NCI-H2196 (cell line): ENCODE measurements at regions not wholly inside any gene's neighbourhood (a gene's known extent, or its start where the extent isn't known, plus 50 kb on each side); places are given as distances from the start of the nearest gene placed in this dataset.

Experiments
- DNase-seq: peaks from one replicate; lab custom pipeline; 2025; ENCODE audit not compliant: unreplicated experiment; lab: John Stamatoyannopoulos, UW

DNA sequence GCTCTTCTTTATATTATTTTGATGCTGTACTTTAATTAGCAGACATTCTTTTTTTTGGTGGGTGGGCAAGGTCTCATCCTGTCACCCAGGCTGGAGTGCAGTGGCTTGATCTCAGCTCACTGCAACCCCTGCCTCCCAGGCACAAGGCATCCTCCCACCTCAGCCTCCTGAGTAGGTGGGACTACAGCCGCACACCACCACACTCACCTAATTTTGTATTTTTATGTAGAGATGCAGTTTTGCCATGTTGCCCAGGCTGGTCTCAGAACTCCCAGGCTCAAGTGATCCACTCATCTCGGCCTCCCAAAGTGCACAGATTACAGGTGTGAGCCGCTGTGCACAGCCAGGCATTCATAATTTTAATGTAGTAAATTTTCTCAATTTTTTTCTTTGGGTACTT, 608.1 kb downstream of the ZNF385D start:
- DNase-seq = no peak

DNA sequence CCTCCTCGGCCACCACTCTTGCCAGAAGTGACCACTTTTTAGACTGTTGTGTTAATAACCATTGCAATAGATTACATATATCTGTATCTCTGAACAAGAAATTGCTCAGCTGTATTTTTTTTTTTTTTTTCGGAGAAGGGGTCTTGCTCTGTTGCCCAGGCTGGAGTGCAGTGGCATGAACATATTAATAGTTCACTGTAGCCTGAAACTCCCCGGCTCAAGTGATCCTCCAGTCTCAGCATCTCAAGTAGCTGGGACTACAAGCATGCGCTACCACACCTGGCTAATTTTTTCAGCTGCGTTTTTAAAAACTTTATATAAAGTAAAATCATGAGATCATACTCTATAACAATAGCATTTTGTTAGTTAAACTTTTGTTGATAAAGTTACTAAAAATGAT, 609.0 kb downstream of the ZNF385D start:
- no peak for DNase-seq

DNA sequence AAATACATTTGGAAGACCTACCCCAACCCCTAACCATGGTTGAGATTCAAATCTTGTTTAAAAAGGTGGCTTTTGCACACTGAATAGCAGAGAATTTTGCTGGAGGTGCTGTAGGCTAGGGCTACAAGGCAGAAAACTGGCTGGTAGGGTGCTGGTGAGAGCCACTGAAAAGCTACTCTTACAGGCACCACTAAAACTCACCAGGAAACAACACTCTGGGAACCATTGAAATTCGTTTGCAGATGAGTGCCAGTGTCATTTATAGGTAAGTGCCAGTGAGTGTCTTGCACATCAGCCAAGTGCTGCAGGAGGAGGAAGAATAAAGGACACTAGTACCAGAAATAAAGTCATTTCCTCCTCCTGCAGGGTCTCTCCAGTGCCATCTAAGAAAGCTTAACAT, 610.2 kb downstream of the ZNF385D start:
- no peak for DNase-seq

DNA sequence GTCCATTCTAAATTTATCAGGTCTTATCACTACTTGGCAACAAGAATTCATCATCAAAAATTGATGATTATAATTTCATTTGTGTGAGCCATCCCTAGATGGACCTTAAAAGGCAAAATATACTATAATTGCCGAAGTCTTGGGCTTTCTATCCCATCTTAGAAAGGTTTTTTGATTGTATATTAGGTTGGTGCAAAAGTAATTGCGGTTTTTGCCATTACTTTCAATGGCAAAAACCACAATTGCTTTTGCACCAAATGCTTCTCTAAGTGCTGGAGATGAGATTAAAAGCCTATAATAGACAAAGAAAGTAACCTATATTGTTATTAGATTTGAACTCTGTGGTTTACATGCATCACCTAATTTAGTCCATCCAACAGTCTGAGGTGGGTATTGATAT, 612.9 kb downstream of the ZNF385D start:
- DNase-seq = no peak

DNA sequence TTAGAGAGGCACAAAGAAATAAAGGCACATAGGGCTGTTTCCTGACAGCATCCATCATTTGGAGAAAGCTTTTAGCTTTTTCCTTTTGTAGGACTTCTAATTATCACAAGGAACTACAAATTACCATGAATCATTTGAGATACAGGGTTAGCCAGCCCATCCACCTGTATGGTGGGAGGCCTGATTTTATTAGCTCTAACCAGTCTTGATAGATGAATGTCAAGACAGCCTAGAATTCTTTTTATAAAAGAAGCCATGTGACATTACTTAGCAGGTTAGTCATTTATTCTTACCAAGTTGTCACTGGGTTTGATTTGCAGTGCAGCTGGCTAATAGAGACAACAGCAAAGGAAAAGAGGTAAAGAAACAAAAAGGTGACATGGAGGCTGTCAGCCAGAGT, 618.1 kb downstream of the ZNF385D start:
- DNase-seq = no peak

DNA sequence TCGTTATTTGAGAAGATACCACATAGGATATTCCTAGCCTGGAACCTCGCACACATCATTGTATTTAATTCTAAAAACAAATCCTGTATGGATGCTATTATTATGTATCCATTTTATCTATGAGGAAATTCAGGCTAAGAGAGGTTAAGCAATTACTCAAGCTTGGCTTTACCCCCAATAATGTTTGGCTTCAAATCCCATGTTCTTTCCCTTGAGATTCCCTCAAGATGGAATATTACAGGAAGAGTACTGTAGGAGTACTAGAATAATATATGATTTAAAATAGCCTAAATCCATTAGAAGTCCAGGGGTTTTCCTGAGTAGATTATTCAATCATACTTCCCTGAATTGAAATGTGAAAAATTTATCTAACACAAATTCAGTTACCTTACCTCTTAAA, 630.2 kb downstream of the ZNF385D start:
- DNase-seq = no peak

- DNase-seq = no peak
Observed at GRCh38 chr3:21117370-21117769, 633.6 kb downstream of the ZNF385D start.

GRCh38 chr3:21109056-21109455, 642.0 kb downstream of the ZNF385D start:
- DNase-seq = no peak

DNA sequence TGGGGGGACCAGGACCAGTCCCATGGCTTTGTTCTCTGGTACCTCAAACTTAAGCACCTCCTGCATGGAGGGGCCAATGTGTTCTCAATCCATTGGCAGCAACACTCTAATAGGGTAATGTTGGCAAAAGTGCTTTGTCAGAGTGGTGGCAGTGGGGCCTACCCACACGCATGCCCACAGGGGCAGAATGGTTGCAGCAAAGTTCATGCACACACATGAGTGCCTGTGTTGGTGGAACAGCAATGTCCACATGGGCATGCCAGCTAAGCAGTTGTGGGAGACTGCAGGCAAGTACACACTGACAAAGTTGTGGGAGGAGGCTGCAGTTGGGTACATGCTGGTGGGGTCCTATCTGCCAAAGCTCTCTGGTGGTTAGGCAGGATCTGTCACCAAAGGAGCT, 645.2 kb downstream of the ZNF385D start:
- DNase-seq = no peak

DNA sequence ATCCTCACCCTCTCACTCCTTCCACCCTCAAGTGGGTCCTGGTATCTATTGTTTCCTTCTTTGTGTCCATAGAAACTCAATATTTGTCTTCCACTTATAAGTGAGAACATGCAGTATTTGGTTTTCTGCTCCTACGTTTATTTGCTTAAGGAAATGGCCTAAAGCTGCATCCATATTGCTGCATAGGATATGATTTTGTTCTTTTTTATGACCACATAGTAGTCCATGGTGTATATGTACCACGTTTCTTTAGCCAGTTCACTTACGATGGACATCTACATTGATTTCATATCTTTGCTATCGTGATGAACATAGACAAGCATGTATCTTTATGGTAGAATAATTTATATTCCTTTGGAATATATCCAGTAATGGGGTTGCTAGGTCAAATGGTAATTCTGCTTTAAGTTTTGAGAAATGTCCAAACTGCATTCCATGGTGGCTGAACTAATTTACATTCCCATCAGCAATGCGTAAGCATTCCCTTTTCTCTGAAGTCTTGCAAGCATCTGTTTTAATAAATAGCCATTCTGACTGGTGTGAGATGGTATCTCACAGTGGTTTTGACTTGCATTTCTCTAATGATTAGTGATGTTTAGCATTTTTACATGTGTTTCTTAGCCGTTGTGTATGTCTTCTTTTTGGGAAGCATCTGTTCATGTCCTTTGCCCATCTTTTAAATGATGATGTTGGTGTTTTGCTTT, 650.2 kb downstream of the ZNF385D start:
- DNase-seq = no peak

DNA sequence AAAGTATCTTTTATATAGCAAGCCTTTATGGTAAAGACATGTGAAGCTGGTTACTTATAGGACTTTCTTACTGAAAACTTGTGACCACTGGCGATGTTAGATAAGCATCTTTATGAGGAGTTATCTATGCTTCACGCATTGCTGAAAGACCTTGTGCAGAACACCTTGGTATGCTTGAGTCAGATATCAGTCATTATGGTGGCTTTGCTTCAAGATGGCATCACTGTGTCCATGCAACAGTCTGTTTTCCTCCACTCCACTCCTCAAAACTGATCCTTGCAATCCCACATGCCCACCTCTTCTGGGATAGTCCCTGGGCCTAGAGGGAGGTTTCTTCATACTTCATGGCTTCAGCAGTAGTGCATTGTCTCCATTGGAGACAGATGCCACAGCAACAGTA, 656.3 kb downstream of the ZNF385D start:
- no peak for DNase-seq

DNA sequence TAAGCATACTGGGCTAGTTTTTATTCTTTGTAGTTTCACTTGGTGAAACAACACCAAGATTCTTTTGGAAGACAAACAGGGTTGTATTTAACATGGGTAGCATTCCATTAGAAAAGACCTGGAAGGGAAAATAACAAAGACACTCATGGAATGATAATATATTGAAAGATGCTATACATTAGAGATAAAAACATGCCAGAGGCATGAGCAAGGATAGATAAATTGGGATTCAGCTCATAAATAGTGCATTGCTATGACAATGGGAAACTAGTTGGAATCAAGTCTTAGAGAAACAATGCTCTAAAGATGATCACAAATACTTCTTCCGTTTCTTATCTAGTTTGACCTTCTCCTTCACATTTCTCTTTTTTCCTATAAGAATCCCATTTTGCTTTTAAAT, 677.4 kb downstream of the ZNF385D start:
- DNase-seq = no peak

DNA sequence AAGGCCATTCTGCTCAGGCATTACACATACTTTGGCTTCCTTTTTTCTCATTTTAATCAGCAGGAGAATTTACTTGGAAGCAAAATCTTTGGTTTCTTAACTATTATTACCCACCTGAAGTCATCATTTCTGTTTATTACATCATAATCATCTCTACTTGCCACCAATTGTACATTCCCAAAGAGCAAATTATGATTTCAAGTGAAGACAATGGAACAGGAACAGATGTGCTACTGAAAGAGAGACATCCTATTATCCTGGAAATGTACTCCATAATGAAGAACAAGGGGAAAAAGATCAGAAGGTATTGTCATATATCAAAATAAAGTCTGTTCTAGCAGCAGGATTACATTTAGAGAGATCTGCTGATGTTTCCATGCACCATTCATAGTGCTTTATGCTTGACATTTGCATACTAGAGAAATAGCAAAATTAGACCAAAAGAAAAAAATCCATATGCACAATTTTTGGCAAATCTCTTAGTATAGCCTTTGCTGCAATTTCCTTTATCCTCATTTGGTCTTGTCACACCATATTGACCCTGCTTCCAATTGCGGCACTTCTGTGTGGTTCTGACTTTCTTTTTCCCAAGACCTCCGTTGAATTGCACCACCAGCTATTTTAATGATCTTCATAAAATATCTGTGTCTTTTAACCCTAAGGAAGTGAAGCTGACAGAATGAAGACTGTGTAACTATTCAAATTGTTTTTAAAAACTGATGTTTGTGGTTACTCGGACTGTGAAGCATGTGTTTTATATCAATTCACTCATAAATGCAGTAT, 683.8 kb downstream of the ZNF385D start:
- no peak for DNase-seq

DNA sequence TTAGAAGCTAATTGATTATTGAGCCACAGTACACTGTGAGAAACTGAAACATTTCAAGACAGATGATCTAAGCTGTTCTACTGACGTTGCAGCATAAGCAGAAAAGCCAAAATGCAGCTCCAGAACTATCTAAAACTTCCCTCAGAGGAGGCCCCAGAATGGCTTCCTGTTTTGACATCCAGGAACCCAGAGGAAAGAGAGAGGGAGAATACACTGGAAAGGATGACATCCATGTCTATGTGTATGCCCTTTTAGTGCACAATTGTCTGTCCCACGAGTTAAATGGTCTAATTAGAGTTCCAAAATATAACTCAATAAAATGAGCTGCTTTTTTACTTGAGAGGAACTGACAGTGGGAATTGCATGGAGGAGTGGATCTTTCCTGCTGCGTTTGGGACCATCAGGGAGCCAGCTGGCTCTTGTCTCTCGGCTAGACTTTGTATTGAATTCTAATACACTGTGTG, 688.1 kb downstream of the ZNF385D start:
- DNase-seq = no peak

DNA sequence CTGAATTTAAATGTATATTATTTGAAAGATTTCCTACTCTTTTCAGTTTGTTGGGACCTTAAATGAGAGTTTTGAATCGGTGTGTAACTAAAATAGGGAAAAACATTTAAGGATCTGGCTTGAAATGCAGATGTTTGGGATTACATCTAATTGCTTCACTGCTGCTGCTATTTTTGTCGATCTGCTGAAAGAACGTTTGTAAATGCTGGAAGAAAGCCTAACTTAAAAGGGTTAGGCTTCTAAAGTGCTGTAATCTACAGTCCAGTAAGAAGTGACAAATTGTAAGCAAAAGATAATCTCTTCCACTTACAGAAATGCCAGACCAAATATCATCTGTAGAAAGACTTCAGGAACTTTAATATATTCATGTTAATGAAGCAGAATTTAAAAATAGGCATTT, 691.6 kb downstream of the ZNF385D start:
- DNase-seq = no peak

GRCh38 chr3:21056293-21056692, 694.7 kb downstream of the ZNF385D start:
- no peak for DNase-seq

- DNase-seq = no peak
Observed at GRCh38 chr3:21055015-21055414, 696.0 kb downstream of the ZNF385D start.

GRCh38 chr3:21054064-21054463, 696.9 kb downstream of the ZNF385D start:
- DNase-seq = no peak

DNA sequence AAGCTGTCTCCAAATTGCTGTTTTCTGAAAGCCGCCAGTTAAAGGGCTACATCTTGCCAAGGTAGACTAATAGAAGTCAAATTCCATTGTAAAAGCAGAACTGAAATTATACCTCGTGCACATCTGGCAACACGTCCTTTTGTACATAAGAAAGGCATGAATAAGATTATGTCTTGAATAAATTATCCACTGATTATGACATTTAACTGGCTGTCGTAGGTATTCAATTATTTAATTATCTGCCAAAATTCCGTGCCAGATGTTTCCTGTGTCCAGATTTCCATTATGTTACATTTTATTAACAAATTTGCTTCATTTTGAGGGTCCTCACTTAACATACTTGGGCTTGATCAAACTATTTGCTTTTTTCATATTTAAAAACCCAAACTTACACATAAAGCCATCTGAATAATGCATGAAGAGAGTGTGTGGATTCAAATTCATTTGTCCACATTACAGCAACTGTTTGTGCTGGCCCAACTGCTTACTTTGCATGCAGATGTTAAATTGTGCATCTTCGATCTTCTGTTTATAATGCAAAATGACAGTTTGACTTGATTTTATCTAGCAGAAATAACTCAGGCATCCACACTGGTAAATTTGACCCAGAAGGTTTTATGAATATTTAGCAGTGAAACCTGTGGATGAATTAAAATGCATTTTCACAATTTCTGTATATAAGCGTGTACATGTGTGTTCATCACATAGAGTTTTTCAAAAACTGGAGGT, 701.5 kb downstream of the ZNF385D start:
- DNase-seq = no peak

DNA sequence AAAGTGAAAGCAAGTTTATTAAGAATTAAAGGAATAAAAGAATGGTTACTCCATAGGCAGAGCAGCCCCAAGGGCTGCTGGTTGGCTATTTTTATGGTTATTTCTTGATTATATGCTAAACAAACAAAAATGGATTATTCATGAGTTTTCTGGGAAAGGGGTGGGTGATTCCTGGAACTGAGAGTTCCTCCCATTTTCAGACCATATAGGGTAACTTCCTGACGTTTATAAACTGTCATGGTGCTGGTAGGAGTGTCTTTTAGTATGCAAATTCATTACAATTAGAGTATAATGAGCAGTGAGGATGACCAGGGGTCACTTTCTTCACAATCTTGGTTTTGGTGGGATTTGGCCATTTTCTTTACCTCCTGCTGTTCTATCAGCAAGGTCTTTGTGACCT, 707.9 kb downstream of the ZNF385D start:
- no peak for DNase-seq

- DNase-seq = no peak
Observed at GRCh38 chr3:21042184-21042583, 708.8 kb downstream of the ZNF385D start.

DNA sequence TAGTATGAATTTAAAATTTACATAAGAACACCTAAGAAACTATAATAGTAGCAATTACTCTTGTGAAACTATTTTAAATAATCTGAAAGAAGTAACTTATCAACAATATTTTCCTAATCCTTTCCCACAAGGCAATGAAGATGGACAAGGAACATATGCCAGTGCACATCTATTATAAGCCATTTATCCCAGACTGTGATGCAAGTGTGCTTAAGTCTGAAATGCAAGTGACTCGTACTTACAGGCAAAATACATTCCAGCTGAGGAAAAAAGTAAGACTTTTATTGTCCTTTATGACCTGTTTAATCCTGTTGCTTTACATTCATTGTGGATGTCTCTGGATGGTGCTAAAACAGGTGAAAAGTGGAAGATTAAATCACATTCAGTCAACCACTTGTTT, 709.4 kb downstream of the ZNF385D start:
- no peak for DNase-seq
